B cell (primary cell): ENCODE measurements at regions not wholly inside any gene's neighbourhood (a gene's known extent, or its start where the extent isn't known, plus 50 kb on each side); places are given as distances from the start of the nearest gene placed in this dataset.

Source experiments
- ATAC-seq: fragments of 200-7000 bp; cut with Tn5 transposase; one replicate; pipeline ENCODE4 v1.10.0; 2021; ENCODE audit warnings: low read depth, mild to moderate bottlenecking, moderate number of reproducible peaks, moderate library complexity
- CTCF ChIA-PET: fragments of 350-600 bp; sonication (Branson Sonifier 250); formaldehyde crosslinking; loops from one replicate; lab custom pipeline; 2021; ENCODE audit warnings: antibody characterized with exemption, inconsistent platforms; lab: Charles Lee
- POLR2A ChIA-PET: fragments of 350-600 bp; sonication (Branson Sonifier 250); formaldehyde crosslinking; loops from one replicate; lab custom pipeline; 2021; ENCODE audit warnings: antibody characterized with exemption; lab: Charles Lee
- DNase-seq: peaks from one replicate; pipeline ENCODE4 v3.0.0; 2013
- H2AFZ ChIP-seq: 2 replicates; pipeline ENCODE4 v1.6.1; 2012; ENCODE audit warnings: mild to moderate bottlenecking, low read depth, low read length; ENCODE audit not compliant: insufficient read depth, poor library complexity, severe bottlenecking
- H3K27ac ChIP-seq, 2 donors: 1 replicate in 1 of 2; 2 replicates in 1 of 2; pipeline ENCODE4 v1.5.1; 2012 to 2013; ENCODE audit warnings: low read length in 2 of 2, mild to moderate bottlenecking in 2 of 2, moderate library complexity in 1 of 2
- H3K27me3 ChIP-seq, 4 experiments: fragments of 200-600 bp in 1 of 4; sonication (generic) in 1 of 4; replicated peaks in 1 of 4; 1 replicate in 2 of 4; 2 replicates in 2 of 4; pipeline versions ENCODE4 v1.6.1 to v1.7.0; 2013 to 2016; ENCODE audit warnings: low read length in 3 of 4, mild to moderate bottlenecking in 2 of 4, mixed read lengths in 1 of 4, moderate library complexity in 1 of 4; ENCODE audit not compliant: insufficient read depth in 4 of 4, control insufficient read depth in 3 of 4; ENCODE audit errors: control extremely low read depth in 1 of 4
- H3K36me3 ChIP-seq, 2 experiments: replicated peaks in 1 of 2; 1 replicate in 1 of 2; 2 replicates in 1 of 2; pipeline versions ENCODE4 v1.6.1 to v1.7.1; 2013; ENCODE audit warnings: low read length in 1 of 2; ENCODE audit not compliant: insufficient read depth in 2 of 2, control insufficient read depth in 1 of 2; ENCODE audit errors: control extremely low read depth in 1 of 2, extremely low read depth in 1 of 2
- H3K4me1 ChIP-seq, 2 donors: fragments of 200-600 bp in 1 of 2; sonication (generic) in 1 of 2; 1 replicate in 1 of 2; 2 replicates in 1 of 2; pipeline versions ENCODE4 v1.5.1 to v1.6.1; 2013 to 2017; ENCODE audit warnings: low read length in 2 of 2; ENCODE audit not compliant: control insufficient read depth in 2 of 2, insufficient read depth in 2 of 2
- H3K4me2 ChIP-seq: replicated peaks from 2 replicates; pipeline ENCODE3; 2012; ENCODE audit warnings: mild to moderate bottlenecking, low read depth, low read length; ENCODE audit not compliant: poor library complexity, severe bottlenecking
- H3K4me3 ChIP-seq, 5 experiments: fragments of 200-600 bp in 1 of 5; sonication (generic) in 1 of 5; 1 replicate in 3 of 5; 2 replicates in 2 of 5; pipeline versions ENCODE4 v1.5.1 to v1.7.0; 2011 to 2016; ENCODE audit warnings: low read length in 4 of 5, mild to moderate bottlenecking in 4 of 5, low read depth in 2 of 5, control low read depth in 1 of 5, moderate library complexity in 1 of 5; ENCODE audit not compliant: insufficient read depth in 1 of 5; ENCODE audit errors: control extremely low read depth in 1 of 5, extremely low read depth in 1 of 5
- H3K79me2 ChIP-seq: fragments of 200-600 bp; sonication (generic); one replicate; pipeline ENCODE4 v1.6.0; 2016; ENCODE audit warnings: low read length; ENCODE audit not compliant: control insufficient read depth, insufficient read depth
- H3K9ac ChIP-seq: fragments of 200-600 bp; sonication (generic); 2 replicates; pipeline ENCODE4 v1.6.1; 2017; ENCODE audit warnings: mild to moderate bottlenecking, low read length, moderate library complexity
- H3K9me3 ChIP-seq, 3 donors: one replicate each; pipeline versions ENCODE4 v1.6.1 to v1.7.1; 2013; ENCODE audit warnings: low read length in 2 of 3; ENCODE audit not compliant: control insufficient read depth in 2 of 3, insufficient read depth in 1 of 3; ENCODE audit errors: control extremely low read depth in 1 of 3
- H4K20me1 ChIP-seq: 2 replicates; pipeline ENCODE4 v1.6.0; 2012; ENCODE audit warnings: mild to moderate bottlenecking, low read length; ENCODE audit not compliant: insufficient read depth, control insufficient read depth, poor library complexity, severe bottlenecking
- H3K27ac Mint-ChIP-seq: one replicate; pipeline ENCODE4 v1.8.0; 2021; ENCODE audit warnings: mixed read lengths
- H3K27me3 Mint-ChIP-seq: one replicate; pipeline ENCODE4 v1.8.0; 2021; ENCODE audit warnings: mixed read lengths
- H3K4me1 Mint-ChIP-seq: one replicate; pipeline ENCODE4 v1.8.0; 2021; ENCODE audit warnings: mixed read lengths
- H3K4me3 Mint-ChIP-seq: one replicate; pipeline ENCODE4 v1.8.0; 2021; ENCODE audit warnings: mixed read lengths
- H3K9me3 Mint-ChIP-seq: one replicate; pipeline ENCODE4 v1.8.0; 2022; ENCODE audit warnings: mixed read lengths; ENCODE audit not compliant: insufficient read depth
- CTCF ChIP-seq: fragments of 200-600 bp; IDR thresholded peaks from one replicate; pipeline ENCODE4 v1.8.0; 2022; ENCODE audit warnings: antibody characterized with exemption, mild to moderate bottlenecking
- EZH2 ChIP-seq: IDR thresholded peaks from 2 replicates; pipeline ENCODE4 v1.6.1; 2012; ENCODE audit warnings: borderline replicate concordance, low read depth, mild to moderate bottlenecking, moderate library complexity, low read length; ENCODE audit not compliant: insufficient read depth, poor library complexity, severe bottlenecking
- WGBS: methylation state at CpG from one replicate; pipeline ENCODE4 v1.1.5; 2013; ENCODE audit warnings: missing lambda C conversion rate; ENCODE audit not compliant: insufficient coverage; 5-methylcytosine and 5-hydroxymethylcytosine counted together
- intact Hi-C: fragments of 100-400 bp; cut with micrococcal nuclease; formaldehyde crosslinking; loops from one replicate; pipeline ENCODE4 v1.10.0; 2022

GRCh38 chr3:24810881-24811280 is 316.2 kb upstream of the THRB start:
- DNase-seq (no peak), ATAC-seq (no peak)
- TF ChIP-seq CTCF: no peak
- no peak for TF ChIP-seq EZH2
- H3K27ac Mint-ChIP-seq: no peak overlapping the region
- intact Hi-C loops: no loop called here
- H3K9me3 Mint-ChIP-seq: no peaks in the 10 kb centered on the region
- H4K20me1 ChIP-seq: no peaks in the 10 kb centered on the region
- ChIA-PET POLR2A (no interaction called here), CTCF (no interaction called here)
- no peaks in the 10 kb centered on the region for H3K4me1 Mint-ChIP-seq
- H3K4me3 Mint-ChIP-seq: no peak overlapping the region
- no peak overlapping the region for H2AFZ ChIP-seq
- H3K27me3 Mint-ChIP-seq: no peaks in the 10 kb centered on the region
- H3K4me3 ChIP-seq: no peak overlapping the region
- H3K9ac ChIP-seq: no peak overlapping the region
- no peaks in the 10 kb centered on the region for H3K79me2 ChIP-seq
- no peak overlapping the region for H3K27ac ChIP-seq
- H3K4me1 ChIP-seq: no peaks in the 10 kb centered on the region
- no peaks in the 10 kb centered on the region for H3K9me3 ChIP-seq
- 76% methylated on average over 2 of the region's 5 CpGs for WGBS
- no peaks in the 10 kb centered on the region for H3K36me3 ChIP-seq
- no peak overlapping the region for H3K4me2 ChIP-seq
- H3K27me3 ChIP-seq: no peaks in the 10 kb centered on the region

DNA sequence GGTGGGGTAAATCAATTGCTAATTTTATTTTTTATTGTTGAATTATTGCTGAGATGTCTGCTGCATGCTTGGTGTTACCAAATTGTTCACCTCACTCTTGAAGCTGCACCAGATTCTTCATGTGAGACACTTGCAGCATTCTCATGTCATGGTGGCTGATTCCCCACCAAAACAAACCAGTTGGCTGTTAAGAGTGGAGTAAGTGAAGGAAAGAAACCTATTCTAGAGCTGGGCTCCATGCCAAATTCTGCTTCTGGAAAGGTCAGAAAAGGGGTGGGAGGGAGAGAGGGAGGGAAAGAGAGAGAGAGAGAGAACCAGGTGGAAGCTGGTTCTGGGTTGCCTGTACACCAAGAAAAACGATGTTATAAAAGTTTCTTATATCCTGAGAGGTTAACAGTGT is 317.5 kb upstream of the THRB start:
- H3K4me1 ChIP-seq: no peaks in the 10 kb centered on the region
- no peak overlapping the region for H3K4me2 ChIP-seq
- no CpG with 5 or more reads among the region's 1 CpG for WGBS
- Mint-ChIP-seq H3K9me3 (no peaks in the 10 kb centered on the region), H3K27ac (no peak overlapping the region), H3K4me1 (no peaks in the 10 kb centered on the region), H3K27me3 (no peaks in the 10 kb centered on the region), H3K4me3 (no peak overlapping the region)
- TF ChIP-seq EZH2: no peak
- no peak for TF ChIP-seq CTCF
- no peak overlapping the region for H3K9ac ChIP-seq
- H3K79me2 ChIP-seq: no peaks in the 10 kb centered on the region
- no peaks in the 10 kb centered on the region for H3K36me3 ChIP-seq
- ChIA-PET POLR2A (no interaction called here), CTCF (no interaction called here)
- no peaks in the 10 kb centered on the region for H4K20me1 ChIP-seq
- DNase-seq: no peak
- ATAC-seq: no peak
- H3K27me3 ChIP-seq: no peaks in the 10 kb centered on the region
- intact Hi-C loops: no loop called here
- no peak overlapping the region for H3K27ac ChIP-seq
- no peak overlapping the region for H3K4me3 ChIP-seq
- no peaks in the 10 kb centered on the region for H3K9me3 ChIP-seq
- no peak overlapping the region for H2AFZ ChIP-seq
